HepG2 (cell line): ENCODE measurements at regions not wholly inside any gene's neighbourhood (a gene's known extent, or its start where the extent isn't known, plus 50 kb on each side); places are given as distances from the start of the nearest gene placed in this dataset.
A peak's percentile ranks its signal among the peaks of the same experiment; 100 is the strongest.

ENCODE experiments used
- CCDC6 ChIP-seq: sonication (generic); formaldehyde crosslinking; IDR thresholded peaks from 2 replicates; pipeline ENCODE4 v1.8.1; 2022; ENCODE audit warnings: mild to moderate bottlenecking, missing genetic modification reagents, moderate library complexity
- ELF1 ChIP-seq: sonication (generic); formaldehyde crosslinking; IDR thresholded peaks from 2 replicates; pipeline ENCODE4 v1.4.0; 2020; ENCODE audit warnings: missing genetic modification reagents
- ELF3 ChIP-seq: IDR thresholded peaks from 2 replicates; pipeline ENCODE4 v1.6.1; 2016; ENCODE audit warnings: missing genetic modification reagents, missing compliant biosample characterization
- FOXK1 ChIP-seq: sonication (generic); formaldehyde crosslinking; IDR thresholded peaks from 2 replicates; pipeline ENCODE4 v1.4.0; 2020; ENCODE audit warnings: low read depth, missing genetic modification reagents, borderline replicate concordance
- GTF2F1 ChIP-seq: fragments of 150-350 bp; IDR thresholded peaks from 2 replicates; pipeline ENCODE4 v1.6.1; 2014; ENCODE audit warnings: low read length
- GZF1 ChIP-seq: sonication (generic); formaldehyde crosslinking; IDR thresholded peaks from 2 replicates; pipeline ENCODE4 v1.5.1; 2020; ENCODE audit warnings: mild to moderate bottlenecking, missing genetic modification reagents
- HNF4A ChIP-seq: sonication (generic); formaldehyde crosslinking; IDR thresholded peaks from 2 replicates; pipeline ENCODE4 v1.4.0; 2020; ENCODE audit warnings: missing genetic modification reagents
- MED1 ChIP-seq: sonication (generic); formaldehyde crosslinking; IDR thresholded peaks from 2 replicates; pipeline ENCODE4 v1.4.0; 2020; ENCODE audit warnings: missing genetic modification reagents
- MXD4 ChIP-seq: IDR thresholded peaks from 2 replicates; pipeline ENCODE4 v1.6.1; 2016; ENCODE audit warnings: mild to moderate bottlenecking, missing biosample characterization, missing genetic modification reagents
- PITX1 ChIP-seq: sonication (generic); formaldehyde crosslinking; IDR thresholded peaks from 2 replicates; pipeline ENCODE4 v1.5.1; 2020; ENCODE audit warnings: mild to moderate bottlenecking, missing genetic modification reagents
- SALL2 ChIP-seq: sonication (generic); formaldehyde crosslinking; IDR thresholded peaks from 2 replicates; pipeline ENCODE4 v1.8.1; 2023; ENCODE audit warnings: mild to moderate bottlenecking, missing genetic modification reagents, inconsistent platforms
- SMAD1 ChIP-seq: sonication (generic); formaldehyde crosslinking; IDR thresholded peaks from 2 replicates; pipeline ENCODE4 v1.4.0; 2020; ENCODE audit warnings: missing genetic modification reagents, low read depth, mild to moderate bottlenecking, borderline replicate concordance
- ZBTB7B ChIP-seq: sonication (generic); formaldehyde crosslinking; IDR thresholded peaks from 2 replicates; pipeline ENCODE4 v1.4.0; 2020; ENCODE audit warnings: missing genetic modification reagents
- ZFP41 ChIP-seq: sonication (generic); formaldehyde crosslinking; IDR thresholded peaks from 2 replicates; pipeline ENCODE4 v1.4.0; 2020; ENCODE audit warnings: mild to moderate bottlenecking, missing genetic modification reagents, borderline replicate concordance
- ZNF510 ChIP-seq: sonication (generic); formaldehyde crosslinking; IDR thresholded peaks from 2 replicates; pipeline ENCODE4 v1.4.0; 2020; ENCODE audit warnings: low read depth, mild to moderate bottlenecking, missing genetic modification reagents
- ZNF530 ChIP-seq: sonication (generic); formaldehyde crosslinking; IDR thresholded peaks from 2 replicates; pipeline ENCODE4 v1.5.0; 2020; ENCODE audit warnings: low read depth, mild to moderate bottlenecking, missing genetic modification reagents
- ZNF570 ChIP-seq: sonication (generic); formaldehyde crosslinking; IDR thresholded peaks from 2 replicates; pipeline ENCODE4 v1.4.0; 2020; ENCODE audit warnings: mild to moderate bottlenecking, missing genetic modification reagents, borderline replicate concordance
- ZNF672 ChIP-seq: sonication (generic); formaldehyde crosslinking; IDR thresholded peaks from 2 replicates; pipeline ENCODE4 v1.8.1; 2022; ENCODE audit warnings: missing genetic modification reagents
- ZNF678 ChIP-seq: sonication (generic); formaldehyde crosslinking; IDR thresholded peaks from 2 replicates; pipeline ENCODE4 v1.4.0; 2020; ENCODE audit warnings: mild to moderate bottlenecking, missing genetic modification reagents
- ZNF790 ChIP-seq: sonication (generic); formaldehyde crosslinking; IDR thresholded peaks from 2 replicates; pipeline ENCODE4 v1.8.0; 2022; ENCODE audit warnings: missing genetic modification reagents, mild to moderate bottlenecking, borderline replicate concordance
- ZNF878 ChIP-seq: sonication (generic); formaldehyde crosslinking; IDR thresholded peaks from 2 replicates; pipeline ENCODE4 v1.8.1; 2023; ENCODE audit warnings: mild to moderate bottlenecking, missing genetic modification reagents, moderate library complexity
- TF ChIP-seq, protein P1 (sequence below): sonication (generic); formaldehyde crosslinking; conservative IDR thresholded peaks from 2 replicates; pipeline ENCODE4 v1.8.1; 2023; ENCODE audit warnings: missing genetic modification reagents
- TF ChIP-seq, protein P2 (sequence below): sonication (generic); formaldehyde crosslinking; IDR thresholded peaks from 2 replicates; pipeline ENCODE4 v1.4.0; 2020; ENCODE audit warnings: missing genetic modification reagents, borderline replicate concordance
- TF ChIP-seq, protein P3 (sequence below): IDR thresholded peaks from 2 replicates; pipeline ENCODE4 v1.6.1; 2012; ENCODE audit warnings: low read length, improper control_type of control experiment

DNA sequence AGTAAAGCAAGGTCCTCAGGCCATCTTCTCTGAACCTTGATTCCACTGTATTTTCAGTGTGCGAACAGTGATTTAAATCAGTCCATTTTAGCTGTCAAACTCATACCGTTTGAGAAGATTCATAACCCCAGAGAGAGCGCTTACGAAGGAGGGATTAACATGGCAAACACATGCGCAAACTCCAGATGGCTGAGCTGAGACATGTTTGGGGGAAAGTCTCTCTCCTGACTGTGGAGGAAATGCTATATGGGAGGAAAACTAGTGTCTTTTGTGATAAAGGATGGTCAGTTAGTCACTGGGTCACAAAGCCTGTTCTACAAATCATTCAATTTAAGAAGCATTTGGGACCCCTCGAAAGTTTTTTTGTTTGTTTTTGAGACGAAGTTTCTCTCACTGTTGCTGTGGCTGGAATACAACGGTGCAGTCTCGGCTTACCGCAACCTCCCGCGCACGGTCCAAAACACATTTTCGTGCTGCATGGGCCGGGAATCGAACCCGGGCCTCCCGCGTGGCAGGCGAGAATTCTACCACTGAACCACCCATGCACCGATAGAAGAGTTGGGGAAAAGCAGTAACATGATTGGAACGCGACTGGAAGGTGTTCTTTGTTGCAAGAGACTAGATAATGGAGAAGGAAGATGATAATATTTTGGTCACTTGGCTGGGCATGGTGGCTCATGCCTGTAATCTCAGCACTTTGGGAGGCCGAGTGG, 58.4 kb upstream of the CXADR start (continued):
- TF ChIP-seq SALL2 (CRISPR knock-in tag) (peak; percentile 62; the same call in 1 of the 2 replicates), ZNF790 (CRISPR knock-in tag) (no peak), PITX1 (CRISPR knock-in tag) (peak; percentile 58; the same call in 1 of the 2 replicates), ELF1 (CRISPR knock-in tag) (peak; percentile 32; the same call in 1 of the 2 replicates), HNF4A (CRISPR knock-in tag) (peak; percentile 54), ZBTB7B (peak; percentile 93), FOXK1 (CRISPR knock-in tag) (peak; percentile 80; the same call in 1 of the 2 replicates), CCDC6 (peak; percentile 74; the same call in 1 of the 2 replicates), ELF3 (CRISPR knock-in tag) (no peak), ZNF672 (CRISPR knock-in tag) (peak; percentile 73), MED1 (CRISPR knock-in tag) (peak; percentile 83; the same call in 1 of the 2 replicates), SMAD1 (CRISPR knock-in tag) (peak; percentile 69; the same call in 1 of the 2 replicates), ZNF878 (peak; percentile 88), GTF2F1 (no peak), ZNF678 (CRISPR knock-in tag) (no peak), ZNF510 (CRISPR knock-in tag) (peak; percentile 95), ZFP41 (no peak; the same call in 1 of the 2 replicates), MXD4 (CRISPR knock-in tag) (peak; percentile 58; the same call in 1 of the 2 replicates), ZNF530 (no peak), ZNF570 (CRISPR knock-in tag) (peak; percentile 74; the same call in 1 of the 2 replicates), GZF1 (CRISPR knock-in tag) (no peak)
- TF ChIP-seq, protein P1, sequence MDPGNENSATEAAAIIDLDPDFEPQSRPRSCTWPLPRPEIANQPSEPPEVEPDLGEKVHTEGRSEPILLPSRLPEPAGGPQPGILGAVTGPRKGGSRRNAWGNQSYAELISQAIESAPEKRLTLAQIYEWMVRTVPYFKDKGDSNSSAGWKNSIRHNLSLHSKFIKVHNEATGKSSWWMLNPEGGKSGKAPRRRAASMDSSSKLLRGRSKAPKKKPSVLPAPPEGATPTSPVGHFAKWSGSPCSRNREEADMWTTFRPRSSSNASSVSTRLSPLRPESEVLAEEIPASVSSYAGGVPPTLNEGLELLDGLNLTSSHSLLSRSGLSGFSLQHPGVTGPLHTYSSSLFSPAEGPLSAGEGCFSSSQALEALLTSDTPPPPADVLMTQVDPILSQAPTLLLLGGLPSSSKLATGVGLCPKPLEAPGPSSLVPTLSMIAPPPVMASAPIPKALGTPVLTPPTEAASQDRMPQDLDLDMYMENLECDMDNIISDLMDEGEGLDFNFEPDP = no peak
- TF ChIP-seq, protein P2, sequence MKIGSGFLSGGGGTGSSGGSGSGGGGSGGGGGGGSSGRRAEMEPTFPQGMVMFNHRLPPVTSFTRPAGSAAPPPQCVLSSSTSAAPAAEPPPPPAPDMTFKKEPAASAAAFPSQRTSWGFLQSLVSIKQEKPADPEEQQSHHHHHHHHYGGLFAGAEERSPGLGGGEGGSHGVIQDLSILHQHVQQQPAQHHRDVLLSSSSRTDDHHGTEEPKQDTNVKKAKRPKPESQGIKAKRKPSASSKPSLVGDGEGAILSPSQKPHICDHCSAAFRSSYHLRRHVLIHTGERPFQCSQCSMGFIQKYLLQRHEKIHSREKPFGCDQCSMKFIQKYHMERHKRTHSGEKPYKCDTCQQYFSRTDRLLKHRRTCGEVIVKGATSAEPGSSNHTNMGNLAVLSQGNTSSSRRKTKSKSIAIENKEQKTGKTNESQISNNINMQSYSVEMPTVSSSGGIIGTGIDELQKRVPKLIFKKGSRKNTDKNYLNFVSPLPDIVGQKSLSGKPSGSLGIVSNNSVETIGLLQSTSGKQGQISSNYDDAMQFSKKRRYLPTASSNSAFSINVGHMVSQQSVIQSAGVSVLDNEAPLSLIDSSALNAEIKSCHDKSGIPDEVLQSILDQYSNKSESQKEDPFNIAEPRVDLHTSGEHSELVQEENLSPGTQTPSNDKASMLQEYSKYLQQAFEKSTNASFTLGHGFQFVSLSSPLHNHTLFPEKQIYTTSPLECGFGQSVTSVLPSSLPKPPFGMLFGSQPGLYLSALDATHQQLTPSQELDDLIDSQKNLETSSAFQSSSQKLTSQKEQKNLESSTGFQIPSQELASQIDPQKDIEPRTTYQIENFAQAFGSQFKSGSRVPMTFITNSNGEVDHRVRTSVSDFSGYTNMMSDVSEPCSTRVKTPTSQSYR (CRISPR knock-in tag) = no peak
- TF ChIP-seq, protein P3, sequence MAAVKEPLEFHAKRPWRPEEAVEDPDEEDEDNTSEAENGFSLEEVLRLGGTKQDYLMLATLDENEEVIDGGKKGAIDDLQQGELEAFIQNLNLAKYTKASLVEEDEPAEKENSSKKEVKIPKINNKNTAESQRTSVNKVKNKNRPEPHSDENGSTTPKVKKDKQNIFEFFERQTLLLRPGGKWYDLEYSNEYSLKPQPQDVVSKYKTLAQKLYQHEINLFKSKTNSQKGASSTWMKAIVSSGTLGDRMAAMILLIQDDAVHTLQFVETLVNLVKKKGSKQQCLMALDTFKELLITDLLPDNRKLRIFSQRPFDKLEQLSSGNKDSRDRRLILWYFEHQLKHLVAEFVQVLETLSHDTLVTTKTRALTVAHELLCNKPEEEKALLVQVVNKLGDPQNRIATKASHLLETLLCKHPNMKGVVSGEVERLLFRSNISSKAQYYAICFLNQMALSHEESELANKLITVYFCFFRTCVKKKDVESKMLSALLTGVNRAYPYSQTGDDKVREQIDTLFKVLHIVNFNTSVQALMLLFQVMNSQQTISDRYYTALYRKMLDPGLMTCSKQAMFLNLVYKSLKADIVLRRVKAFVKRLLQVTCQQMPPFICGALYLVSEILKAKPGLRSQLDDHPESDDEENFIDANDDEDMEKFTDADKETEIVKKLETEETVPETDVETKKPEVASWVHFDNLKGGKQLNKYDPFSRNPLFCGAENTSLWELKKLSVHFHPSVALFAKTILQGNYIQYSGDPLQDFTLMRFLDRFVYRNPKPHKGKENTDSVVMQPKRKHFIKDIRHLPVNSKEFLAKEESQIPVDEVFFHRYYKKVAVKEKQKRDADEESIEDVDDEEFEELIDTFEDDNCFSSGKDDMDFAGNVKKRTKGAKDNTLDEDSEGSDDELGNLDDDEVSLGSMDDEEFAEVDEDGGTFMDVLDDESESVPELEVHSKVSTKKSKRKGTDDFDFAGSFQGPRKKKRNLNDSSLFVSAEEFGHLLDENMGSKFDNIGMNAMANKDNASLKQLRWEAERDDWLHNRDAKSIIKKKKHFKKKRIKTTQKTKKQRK = no peak
